GM12891 (cell line): ENCODE measurements at regions not wholly inside any gene's neighbourhood (a gene's known extent, or its start where the extent isn't known, plus 50 kb on each side); places are given as distances from the start of the nearest gene placed in this dataset.

Source experiments
- POLR2A ChIP-seq: IDR thresholded peaks from 2 replicates; pipeline ENCODE4 v1.6.1; 2011; ENCODE audit warnings: low read depth, low read length, control low read depth
- POLR2AphosphoS5 ChIP-seq: IDR thresholded peaks from 2 replicates; pipeline ENCODE4 v1.6.1; 2011; ENCODE audit warnings: low read depth, low read length, control low read depth
- POU2F2 ChIP-seq: IDR thresholded peaks from 2 replicates; pipeline ENCODE4 v1.6.1; 2011; ENCODE audit warnings: low read depth, mild to moderate bottlenecking, control low read depth, low read length, moderate library complexity
- TAF1 ChIP-seq: IDR thresholded peaks from 2 replicates; pipeline ENCODE4 v1.6.1; 2011; ENCODE audit warnings: low read depth, low read length, control low read depth

DNA sequence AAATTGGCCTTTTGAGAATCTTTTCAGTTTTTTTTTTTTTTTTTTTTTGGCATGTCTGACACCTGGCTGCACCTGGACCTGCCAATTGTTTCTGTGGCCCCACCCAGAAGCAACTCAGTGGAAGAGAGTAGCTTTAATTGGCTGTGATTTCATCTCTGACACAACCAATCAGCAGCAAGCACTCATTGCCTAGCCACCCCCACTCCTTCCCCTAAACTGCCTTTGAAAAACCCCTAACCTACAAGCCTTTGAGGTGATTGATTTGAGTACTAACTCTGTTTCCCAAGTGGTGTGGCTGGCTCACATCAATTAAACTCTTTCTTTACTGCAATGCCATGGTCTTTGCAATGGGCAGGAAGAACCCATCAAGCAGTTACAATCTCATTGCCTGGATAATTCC lies 98.2 kb upstream of the CHORDC1 start:
- no peak for TF ChIP-seq POLR2A
- TF ChIP-seq POLR2AphosphoS5 = no peak
- TF ChIP-seq TAF1 = no peak
- TF ChIP-seq POU2F2 = no peak
